Stimulated activated effector memory CD8-positive, alpha-beta T cell treated with anti-CD3 and anti-CD28 coated beads, Interleukin-12 subunit alpha, Interleukin-12 subunit beta, amount 100 ng/mL, for 72 hours (primary cell): ENCODE measurements at regions not wholly inside any gene's neighbourhood (a gene's known extent, or its start where the extent isn't known, plus 50 kb on each side); places are given as distances from the start of the nearest gene placed in this dataset.
"Not testable (repeated sequence)": the region's sequence is repeated elsewhere in the genome, so short reads cannot be mapped to it uniquely, and the experiment has no call there.

Experiments
- ATAC-seq: fragments of 150-1000 bp; cut with Tn5 transposase; 2 replicates; pipeline ENCODE4 v1.10.0; 2021
- DNase-seq, 2 donors: peaks; one replicate each; pipeline ENCODE4 v3.0.0; 2021 to 2022; ENCODE audit warnings: low spot score in 2 of 2
- H3K27ac Mint-ChIP-seq: one replicate; pipeline ENCODE4 v1.8.0; 2022; ENCODE audit warnings: mild to moderate bottlenecking, mixed read lengths
- H3K36me3 Mint-ChIP-seq: one replicate; pipeline ENCODE4 v1.8.0; 2022; ENCODE audit warnings: mild to moderate bottlenecking, mixed read lengths
- H3K4me1 Mint-ChIP-seq: one replicate; pipeline ENCODE4 v1.8.0; 2022; ENCODE audit warnings: mixed read lengths
- H3K4me3 Mint-ChIP-seq: one replicate; pipeline ENCODE4 v1.8.0; 2022; ENCODE audit warnings: mild to moderate bottlenecking, mixed read lengths
- H3K9me3 Mint-ChIP-seq: one replicate; pipeline ENCODE4 v1.8.0; 2022; ENCODE audit warnings: mixed read lengths

DNA sequence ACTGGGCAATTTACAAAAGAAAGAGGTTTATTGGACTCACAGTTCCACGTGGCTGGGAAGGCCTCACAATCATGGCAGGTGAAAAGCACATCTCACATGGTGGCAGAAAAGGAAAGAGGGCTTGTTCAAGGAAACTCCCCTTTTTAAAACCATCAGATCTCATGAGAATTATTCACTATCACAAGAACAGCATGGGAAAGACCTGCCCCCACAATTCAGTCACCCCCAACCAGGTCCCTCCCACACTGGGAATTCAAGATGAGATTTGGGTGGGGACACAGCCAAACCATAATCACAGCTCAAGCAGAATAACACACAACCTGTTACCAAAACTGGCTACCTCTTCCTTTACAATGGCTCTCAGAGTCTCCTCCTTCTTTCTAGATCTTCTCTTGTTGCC is 85.5 kb downstream of the VCPKMT start:
- not testable (repeated sequence) for H3K27ac Mint-ChIP-seq, H3K9me3 Mint-ChIP-seq, H3K4me3 Mint-ChIP-seq, DNase-seq, ATAC-seq
- H3K4me1 Mint-ChIP-seq: peaks cover 54% of the 10 kb centered on the region
- H3K36me3 Mint-ChIP-seq: peaks cover 78% of the 10 kb centered on the region

DNA sequence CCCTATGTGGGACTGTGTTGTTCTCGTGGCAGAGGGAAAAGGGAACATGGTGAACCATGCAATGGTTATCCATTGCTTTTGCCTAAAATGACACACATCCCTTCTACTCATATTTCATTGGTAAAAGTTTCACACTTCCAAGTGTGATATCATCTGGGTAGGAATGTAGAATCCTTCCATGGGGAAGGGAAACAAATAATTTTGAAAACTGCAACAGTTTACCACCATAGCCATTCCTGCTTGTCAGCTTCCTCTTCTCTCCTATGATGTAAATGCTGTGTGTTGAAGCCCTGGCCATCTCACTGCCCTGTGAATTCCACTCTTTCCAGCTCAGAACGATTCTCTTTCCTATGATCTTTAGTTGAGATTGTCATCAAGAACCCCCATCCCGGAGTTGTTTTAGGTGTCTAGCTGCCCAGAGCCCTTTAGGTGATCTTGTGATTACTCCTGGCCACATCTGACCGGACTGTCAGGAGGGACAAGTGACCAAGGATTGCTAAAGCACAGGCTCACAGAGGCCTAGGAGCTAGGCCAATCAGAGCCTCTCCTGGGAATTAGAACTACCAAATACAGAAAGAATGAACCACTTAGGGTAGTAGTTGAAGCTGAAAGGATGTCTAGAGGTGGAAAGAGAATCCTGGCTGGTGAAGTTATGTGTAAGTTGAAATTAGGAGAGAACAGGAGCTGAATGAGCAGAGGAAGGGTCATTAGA is 84.6 kb downstream of the VCPKMT start:
- DNase-seq (no peak), ATAC-seq (no peak)
- H3K4me1 Mint-ChIP-seq: peaks cover 61% of the 10 kb centered on the region
- H3K27ac Mint-ChIP-seq: peak overlapping the region; percentile 72
- peaks cover 81% of the 10 kb centered on the region for H3K36me3 Mint-ChIP-seq
- H3K4me3 Mint-ChIP-seq: no peak overlapping the region
- H3K9me3 Mint-ChIP-seq: peaks cover 4% of the 10 kb centered on the region

- peak; percentile 53 for ATAC-seq
Measured at GRCh38 chr14:50032462-50033167, 83.8 kb downstream of the VCPKMT start.

GRCh38 chr14:50035214-50035613 is 81.2 kb downstream of the VCPKMT start:
- ATAC-seq (no peak), DNase-seq (no peak)
- peaks cover 70% of the 10 kb centered on the region for H3K4me1 Mint-ChIP-seq
- peaks cover 87% of the 10 kb centered on the region for H3K36me3 Mint-ChIP-seq
- H3K9me3 Mint-ChIP-seq: peaks cover 4% of the 10 kb centered on the region
- H3K4me3 Mint-ChIP-seq: no peak overlapping the region
- no peak overlapping the region for H3K27ac Mint-ChIP-seq

More at GRCh38 chr14:50032462-50033167, 83.8 kb downstream of the VCPKMT start:
- not testable (repeated sequence) for H3K9me3 Mint-ChIP-seq, H3K4me3 Mint-ChIP-seq, DNase-seq
- H3K4me1 Mint-ChIP-seq: peaks cover 64% of the 10 kb centered on the region
- peak overlapping the region; percentile 72 for H3K27ac Mint-ChIP-seq
- H3K36me3 Mint-ChIP-seq: peaks cover 89% of the 10 kb centered on the region

DNA sequence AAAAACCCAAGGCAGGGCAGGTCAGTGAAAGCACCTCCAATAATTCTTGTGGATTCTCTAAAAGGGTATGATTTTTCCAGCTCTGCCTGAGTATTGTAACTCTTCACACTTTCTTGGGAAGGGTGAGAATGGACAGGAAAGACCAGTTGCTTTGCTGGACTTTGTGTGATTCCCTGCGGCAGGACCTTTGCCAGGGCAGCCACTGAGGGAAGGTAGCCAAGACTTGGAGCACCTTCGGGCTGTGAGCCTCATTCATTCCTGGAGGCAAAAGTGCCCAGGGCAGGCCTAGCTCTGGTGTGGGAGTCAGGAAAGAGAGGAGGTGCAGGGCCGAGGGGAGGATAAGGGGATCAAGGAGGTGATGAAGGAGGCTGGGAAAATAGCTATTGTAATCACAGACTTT is 80.2 kb downstream of the VCPKMT start:
- no peak for ATAC-seq

GRCh38 chr14:50036637-50037036 is 79.7 kb downstream of the VCPKMT start:
- peaks cover 81% of the 10 kb centered on the region for H3K36me3 Mint-ChIP-seq
- H3K4me3 Mint-ChIP-seq: peak overlapping the region; percentile 71
- peaks cover 75% of the 10 kb centered on the region for H3K4me1 Mint-ChIP-seq
- H3K27ac Mint-ChIP-seq: peak overlapping the region; percentile 8
- DNase-seq (no peak), ATAC-seq (no peak)
- H3K9me3 Mint-ChIP-seq: no peaks in the 10 kb centered on the region

More for the DNA sequence above, 80.2 kb downstream of the VCPKMT start:
- Mint-ChIP-seq H3K9me3 (peaks cover 2% of the 10 kb centered on the region), H3K36me3 (peaks cover 84% of the 10 kb centered on the region), H3K4me1 (peaks cover 75% of the 10 kb centered on the region), H3K4me3 (no peak overlapping the region), H3K27ac (peak overlapping the region; percentile 8)
- DNase-seq: no peak

- peaks cover 75% of the 10 kb centered on the region for H3K36me3 Mint-ChIP-seq
- peaks cover 72% of the 10 kb centered on the region for H3K4me1 Mint-ChIP-seq
- H3K27ac Mint-ChIP-seq: peak overlapping the region; percentile 8
- DNase-seq (no peak), ATAC-seq (no peak)
- H3K4me3 Mint-ChIP-seq: peak overlapping the region; percentile 71
- no peaks in the 10 kb centered on the region for H3K9me3 Mint-ChIP-seq
Measured at GRCh38 chr14:50037240-50037639, 79.1 kb downstream of the VCPKMT start.

DNA sequence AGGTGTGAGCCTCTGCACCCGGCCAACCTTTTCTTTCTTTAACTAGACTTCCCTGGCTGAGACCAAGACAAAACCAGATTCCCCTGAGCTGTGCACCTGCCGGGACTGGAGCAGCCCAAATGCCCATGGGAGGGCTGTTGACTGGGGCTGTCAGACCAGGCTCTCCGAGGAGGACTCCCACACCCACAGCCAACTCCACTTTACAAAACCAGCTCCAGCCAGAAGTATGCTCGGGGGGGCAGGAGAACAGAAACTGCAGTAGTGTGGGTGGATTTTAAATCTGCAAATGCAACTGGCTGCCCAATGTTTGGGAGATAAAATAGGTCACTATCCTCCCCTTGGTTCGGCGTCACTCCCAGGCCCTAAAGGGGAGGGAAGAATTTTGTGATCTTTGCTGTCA is 78.5 kb downstream of the VCPKMT start:
- Mint-ChIP-seq H3K27ac (peak overlapping the region; percentile 95), H3K4me1 (peaks cover 67% of the 10 kb centered on the region), H3K36me3 (peaks cover 69% of the 10 kb centered on the region), H3K9me3 (no peaks in the 10 kb centered on the region), H3K4me3 (peak overlapping the region; percentile 71)
- DNase-seq: no peak
- ATAC-seq: no peak

DNA sequence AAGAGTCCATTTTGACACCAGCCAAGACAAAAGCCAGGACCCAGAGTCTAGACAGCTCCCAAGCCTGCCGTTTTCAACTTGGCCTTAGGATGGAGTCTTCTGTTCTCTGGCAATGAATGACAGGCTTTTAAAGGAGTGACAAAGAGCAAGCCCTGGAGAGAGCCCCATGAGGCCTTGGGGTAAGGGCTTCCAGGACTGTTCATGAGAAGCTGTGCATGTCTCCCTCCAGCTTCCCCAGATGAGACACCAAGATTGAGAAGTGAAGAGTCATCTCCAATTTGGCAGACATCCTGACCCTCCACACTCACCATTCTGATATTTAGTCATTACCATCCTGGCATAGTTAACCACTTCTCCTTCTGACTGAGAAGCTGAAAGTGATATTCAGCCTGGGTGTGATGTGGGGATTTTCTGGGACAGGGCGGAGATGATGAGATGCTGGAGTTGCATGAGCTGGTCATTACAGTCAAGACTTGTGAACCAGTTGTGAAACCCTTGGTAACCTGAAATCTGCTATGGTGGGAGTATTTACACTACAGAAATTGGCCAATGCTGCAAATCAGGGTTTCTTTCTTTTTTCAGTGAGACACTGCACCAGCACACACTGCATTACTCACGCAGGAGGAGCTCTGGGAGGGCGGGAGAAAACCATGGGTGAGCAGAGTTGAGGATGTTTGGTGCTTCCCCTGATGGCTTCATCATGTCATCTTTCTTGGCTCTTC is 77.8 kb downstream of the VCPKMT start:
- H3K4me3 Mint-ChIP-seq: peak overlapping the region; percentile 71
- peak overlapping the region; percentile 95 for H3K27ac Mint-ChIP-seq
- peak; percentile 91 for ATAC-seq
- no peaks in the 10 kb centered on the region for H3K9me3 Mint-ChIP-seq
- H3K36me3 Mint-ChIP-seq: peaks cover 64% of the 10 kb centered on the region
- peaks cover 67% of the 10 kb centered on the region for H3K4me1 Mint-ChIP-seq
- DNase-seq: peak; percentile 47 to 89

GRCh38 chr14:50039120-50039517 is 77.3 kb downstream of the VCPKMT start:
- Mint-ChIP-seq H3K27ac (peak overlapping the region; percentile 95), H3K4me1 (peaks cover 67% of the 10 kb centered on the region), H3K4me3 (peak overlapping the region; percentile 71), H3K36me3 (peaks cover 58% of the 10 kb centered on the region), H3K9me3 (no peaks in the 10 kb centered on the region)
- ATAC-seq (no peak), DNase-seq (no peak)

DNA sequence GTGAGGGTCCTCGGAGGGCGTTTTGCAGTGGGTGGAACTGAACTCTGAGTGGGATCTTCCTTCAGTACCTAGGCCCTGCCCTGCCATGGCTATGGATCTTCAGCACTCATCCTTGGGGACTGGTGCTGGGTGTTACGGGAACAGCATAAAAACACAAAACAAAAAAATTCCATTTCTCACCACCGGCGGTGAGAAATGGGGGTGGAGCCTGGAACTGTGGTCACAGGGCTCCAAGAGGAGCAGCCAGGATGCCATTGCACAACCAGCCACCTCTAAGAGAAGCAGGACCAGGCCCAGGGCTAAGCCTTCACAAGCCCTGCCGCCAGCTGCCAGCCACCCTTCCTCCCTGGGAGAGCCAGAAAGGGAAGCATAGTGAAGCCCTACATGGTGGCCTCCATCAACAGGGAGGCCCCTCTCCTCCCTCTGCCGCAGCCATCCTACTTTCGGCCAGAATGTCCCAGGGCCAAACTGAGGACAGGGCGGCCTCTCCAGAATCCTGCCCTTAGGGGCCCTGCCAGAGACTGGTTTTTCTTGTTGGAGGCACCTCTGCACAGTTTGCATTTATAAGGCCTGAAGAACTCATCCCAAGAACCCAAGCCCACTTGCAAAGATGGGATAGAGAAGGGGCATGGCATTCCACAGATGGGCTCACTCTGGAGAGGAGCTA is 76.5 kb downstream of the VCPKMT start:
- Mint-ChIP-seq H3K4me1 (peaks cover 71% of the 10 kb centered on the region), H3K36me3 (peaks cover 53% of the 10 kb centered on the region), H3K27ac (peak overlapping the region; percentile 95), H3K4me3 (peak overlapping the region; percentile 71), H3K9me3 (no peaks in the 10 kb centered on the region)
- DNase-seq (peak in 1 of 2 donors; percentile 70), ATAC-seq (no peak)

- Mint-ChIP-seq H3K9me3 (no peaks in the 10 kb centered on the region), H3K4me3 (peak overlapping the region; percentile 71), H3K36me3 (peaks cover 48% of the 10 kb centered on the region), H3K27ac (peak overlapping the region; percentile 95), H3K4me1 (peaks cover 76% of the 10 kb centered on the region)
- DNase-seq: peak in 1 of 2 donors; percentile 71
- ATAC-seq: peak; percentile 50
Measured at GRCh38 chr14:50040401-50040775, 76.0 kb downstream of the VCPKMT start.

DNA sequence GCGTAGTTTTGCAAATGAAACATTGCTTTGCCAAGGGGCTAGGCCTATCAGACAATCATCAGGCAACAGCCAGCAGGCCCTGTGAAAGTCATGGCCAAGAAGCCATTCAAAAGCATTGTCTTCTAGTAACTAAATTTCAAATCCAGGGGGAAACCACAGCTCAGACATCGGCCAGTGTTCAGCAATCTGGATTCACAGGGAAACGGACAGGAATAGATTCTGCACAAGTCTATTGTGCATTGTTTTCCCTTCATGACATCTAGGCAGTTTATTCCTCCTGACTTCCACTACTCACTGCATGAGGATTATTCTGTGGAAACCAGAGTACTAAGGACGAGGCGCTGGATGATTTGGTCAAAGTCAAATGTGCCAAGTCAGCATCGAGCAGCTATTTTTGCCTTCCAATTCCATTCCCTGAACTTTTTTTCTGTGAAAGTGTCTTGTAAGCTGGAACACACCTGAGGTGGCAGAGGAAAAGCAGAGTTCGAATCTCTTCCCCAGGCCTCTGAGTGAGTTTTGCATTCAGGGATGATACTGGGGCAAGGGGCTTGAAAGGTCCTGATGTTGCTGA is 75.4 kb downstream of the VCPKMT start:
- H3K4me1 Mint-ChIP-seq: peaks cover 82% of the 10 kb centered on the region
- ATAC-seq (no peak), DNase-seq (no peak)
- H3K9me3 Mint-ChIP-seq: peaks cover 3% of the 10 kb centered on the region
- peak overlapping the region; percentile 95 for H3K27ac Mint-ChIP-seq
- H3K4me3 Mint-ChIP-seq: peak overlapping the region; percentile 71
- peaks cover 42% of the 10 kb centered on the region for H3K36me3 Mint-ChIP-seq

- no peak overlapping the region for H3K4me3 Mint-ChIP-seq
- no peak for ATAC-seq
- H3K27ac Mint-ChIP-seq: peak overlapping the region; percentile 95
- peaks cover 3% of the 10 kb centered on the region for H3K9me3 Mint-ChIP-seq
- peaks cover 82% of the 10 kb centered on the region for H3K4me1 Mint-ChIP-seq
- no peak for DNase-seq
- H3K36me3 Mint-ChIP-seq: peaks cover 37% of the 10 kb centered on the region
Measured at GRCh38 chr14:50041980-50042379, 74.4 kb downstream of the VCPKMT start.
